Epithelial cell of prostate (primary cell): ENCODE measurements at regions not wholly inside any gene's neighbourhood (a gene's known extent, or its start where the extent isn't known, plus 50 kb on each side); places are given as distances from the start of the nearest gene placed in this dataset.

Experiments used
- DNase-seq: peaks from one replicate; pipeline ENCODE4 v3.0.0-alpha.2; 2011; ENCODE audit warnings: low read depth, low spot score
- H3K27ac ChIP-seq: fragments of 450-650 bp; 2 replicates; pipeline ENCODE4 v1.5.1; 2017; ENCODE audit warnings: mild to moderate bottlenecking

GRCh38 chr1:220368352-220369265 is 96.4 kb upstream of the RAB3GAP2 start:
- peak; percentile 26 for DNase-seq
- H3K27ac ChIP-seq: no peak overlapping the region

DNA sequence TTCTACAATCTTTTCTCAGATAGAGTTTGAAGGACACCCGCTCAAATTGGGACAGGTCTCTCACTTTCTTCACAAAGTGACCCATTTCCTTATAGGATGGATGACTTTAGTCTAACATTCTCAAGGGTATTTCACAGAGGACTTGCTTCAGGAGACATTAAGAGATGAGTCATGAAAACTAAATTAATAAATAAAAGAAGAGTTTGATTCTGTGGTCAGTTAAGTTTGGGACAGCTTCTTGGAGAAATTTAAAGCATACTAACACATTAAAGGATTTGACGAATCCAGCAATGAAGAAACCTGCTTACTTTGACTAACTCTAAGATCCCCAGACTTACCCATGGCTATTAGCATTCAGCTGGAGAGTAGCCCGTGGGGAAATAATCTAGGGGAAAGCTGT is 95.6 kb upstream of the RAB3GAP2 start:
- no peak for DNase-seq
- H3K27ac ChIP-seq: no peak overlapping the region

DNA sequence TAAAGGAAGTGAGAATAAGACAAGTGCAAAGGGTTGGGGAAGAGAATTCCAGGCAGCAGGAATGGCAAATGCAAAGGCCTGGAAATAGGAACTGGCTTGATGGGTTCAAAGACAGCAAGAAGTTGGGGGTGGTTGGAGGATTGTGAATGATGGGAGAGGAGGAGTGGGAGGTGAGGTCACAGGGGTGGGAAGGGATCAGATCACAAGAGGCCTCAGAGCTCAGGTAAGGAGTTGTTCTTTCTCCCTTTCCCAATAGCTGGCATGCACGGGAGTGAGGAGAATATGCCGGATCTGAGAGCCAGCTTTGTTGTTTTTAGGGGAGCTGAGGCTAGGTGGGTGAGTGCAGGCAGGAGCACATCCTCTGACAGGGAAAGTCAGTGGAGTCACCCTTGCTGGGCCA is 94.0 kb upstream of the RAB3GAP2 start:
- H3K27ac ChIP-seq: no peak overlapping the region
- no peak for DNase-seq

DNA sequence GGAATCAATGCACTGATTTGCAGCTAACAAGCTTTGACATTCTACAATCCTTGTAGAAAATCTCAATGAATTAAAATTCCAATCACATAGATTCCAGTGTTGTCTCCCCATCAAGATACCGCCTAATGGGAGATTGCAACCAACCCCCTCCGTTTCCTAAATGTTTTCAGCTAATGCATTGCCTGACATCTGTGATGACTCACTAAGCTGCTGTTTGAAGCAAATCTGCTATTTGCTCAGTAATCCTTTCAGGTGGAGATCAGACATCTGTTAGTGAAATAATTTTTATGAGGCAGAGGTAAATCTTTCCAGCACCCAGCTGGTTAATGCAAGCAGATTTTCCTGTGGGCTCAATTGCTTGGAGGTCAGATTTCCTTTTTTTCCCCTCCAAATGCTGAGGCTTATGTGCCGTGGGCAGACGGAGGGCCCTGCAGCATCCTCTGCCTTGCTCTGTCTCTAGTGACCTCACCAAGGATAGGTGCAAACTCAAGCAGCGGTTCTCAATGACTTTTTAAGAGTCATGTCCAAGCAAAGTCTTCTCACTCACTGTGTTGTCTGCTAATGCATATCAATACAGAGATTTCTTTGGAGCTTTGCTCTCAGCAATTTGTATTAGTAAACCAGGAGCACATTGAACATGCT is 91.1 kb upstream of the RAB3GAP2 start:
- H3K27ac ChIP-seq: no peak overlapping the region
- no peak for DNase-seq

DNA sequence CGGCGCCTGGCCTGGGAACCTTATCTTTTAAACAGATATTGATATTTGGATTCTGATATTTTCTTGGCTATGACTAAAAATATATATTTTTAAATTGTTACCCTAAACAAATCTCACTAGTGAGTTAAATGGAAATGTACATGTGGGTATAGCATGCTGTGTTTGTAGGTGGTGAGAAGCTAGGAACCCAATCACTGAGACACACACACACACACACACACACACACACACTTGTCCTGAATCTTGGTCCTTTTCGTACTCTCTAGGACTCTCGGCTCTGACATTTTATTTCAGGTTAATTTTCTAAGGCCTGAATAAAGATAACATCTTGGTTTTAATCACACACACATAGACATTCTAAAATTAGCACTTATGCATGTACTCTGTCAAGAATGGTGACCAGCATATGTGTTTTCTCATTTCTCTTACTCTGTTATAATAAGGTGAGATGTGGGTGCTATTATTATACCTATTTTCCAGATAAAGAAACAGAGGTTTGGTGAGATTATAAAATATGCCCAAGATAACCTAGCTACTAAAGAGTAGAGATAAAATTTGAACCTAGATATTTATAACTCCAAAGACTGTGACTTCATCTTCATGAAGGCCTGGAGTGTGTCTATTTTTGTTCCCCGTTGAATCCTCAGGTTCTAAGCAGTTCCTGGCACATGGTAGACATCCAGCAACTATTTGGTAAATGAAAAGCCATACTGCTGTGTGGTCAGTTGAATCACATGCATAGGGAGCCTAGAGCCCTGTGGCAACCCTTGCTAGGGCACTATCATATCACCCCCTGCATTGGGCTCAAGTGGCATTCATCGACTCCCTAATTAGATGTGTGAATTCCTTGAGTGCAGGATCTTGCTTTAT is 85.0 kb upstream of the RAB3GAP2 start:
- H3K27ac ChIP-seq: no peak overlapping the region
- no peak for DNase-seq

DNA sequence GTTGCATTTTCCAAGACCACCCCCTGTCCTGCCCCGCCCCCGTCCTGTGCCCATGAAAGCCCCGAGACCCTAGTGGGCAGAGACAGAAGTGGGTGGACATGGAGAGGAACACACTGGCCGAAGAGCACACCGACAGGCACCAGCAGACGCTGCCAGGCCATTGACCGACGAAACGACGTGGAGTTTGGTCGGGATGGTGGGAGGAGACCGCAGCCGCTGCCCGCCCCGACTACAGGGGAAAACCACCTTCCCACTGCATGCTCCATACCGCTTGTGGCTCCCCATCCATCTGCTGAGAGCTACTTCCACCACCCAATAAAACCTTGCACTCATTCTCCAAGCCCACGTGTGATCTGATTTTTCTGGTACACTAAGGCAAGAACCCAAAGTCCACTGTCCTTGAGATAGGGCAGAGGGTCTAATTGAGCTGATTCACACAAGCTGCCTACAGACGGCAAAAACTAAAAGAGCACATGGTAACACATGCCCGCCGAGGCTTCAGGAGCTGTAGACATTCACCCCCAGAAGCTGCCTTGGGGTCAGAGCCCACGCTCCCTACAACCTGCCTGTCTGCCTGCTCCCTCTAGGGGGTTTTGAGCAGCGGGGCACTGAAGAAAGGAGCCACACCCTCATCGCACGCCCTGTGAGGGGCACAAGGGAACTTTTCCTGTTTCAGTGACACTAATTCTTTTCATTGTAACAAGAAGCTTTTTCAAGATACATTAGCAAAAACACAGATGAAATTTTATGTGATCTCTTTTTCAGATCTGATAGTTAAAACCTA is 81.2 kb upstream of the RAB3GAP2 start:
- no peak overlapping the region for H3K27ac ChIP-seq
- DNase-seq: no peak

DNA sequence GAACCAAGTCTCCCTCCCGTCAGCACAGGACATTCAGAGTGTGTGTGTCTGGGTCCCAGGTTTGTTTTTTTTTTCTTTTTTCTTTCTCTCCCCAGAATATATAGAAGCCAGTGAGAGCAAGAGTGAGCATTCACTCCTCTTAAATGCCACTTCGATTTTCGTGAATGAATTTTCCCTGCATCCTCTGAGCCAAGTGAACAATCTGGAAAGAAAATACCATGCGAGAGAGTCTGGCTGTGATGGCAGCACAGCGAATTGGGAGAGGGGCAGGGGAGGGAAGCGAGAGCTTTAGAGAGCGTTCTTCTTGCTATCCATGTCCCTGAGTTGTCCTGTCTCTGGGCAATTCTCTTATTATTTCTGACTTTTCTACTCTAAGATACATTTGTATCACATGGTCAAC is 76.0 kb upstream of the RAB3GAP2 start:
- H3K27ac ChIP-seq: no peak overlapping the region
- DNase-seq: no peak

DNA sequence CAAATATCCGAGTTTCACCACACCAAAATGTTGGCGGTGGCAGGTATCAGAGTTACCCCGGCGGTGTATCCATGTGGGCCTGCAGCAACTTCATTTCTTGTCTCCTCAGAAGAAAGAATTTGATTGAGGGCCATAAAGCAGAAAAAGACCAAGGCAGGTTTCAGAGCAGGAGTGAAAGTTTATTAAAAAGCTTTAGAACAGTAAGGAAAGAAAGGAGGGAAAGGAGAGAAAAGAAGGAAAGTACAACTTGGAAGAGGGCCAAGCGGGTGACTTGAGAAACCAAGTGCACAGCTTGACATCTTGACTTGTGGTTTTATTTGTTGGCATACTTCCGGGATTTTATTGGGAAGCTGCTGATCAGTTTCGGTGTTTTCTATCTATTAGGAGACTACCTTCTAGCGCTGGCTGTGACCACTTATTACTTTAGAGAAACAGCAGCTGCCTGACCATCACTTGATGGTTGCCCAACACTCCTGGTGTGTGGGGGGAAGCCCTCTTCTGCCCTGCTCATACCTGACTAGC is 75.5 kb upstream of the RAB3GAP2 start:
- H3K27ac ChIP-seq: no peak overlapping the region
- no peak for DNase-seq

- DNase-seq: no peak
- H3K27ac ChIP-seq: no peak overlapping the region
Observed at GRCh38 chr1:220344745-220345144, 72.5 kb upstream of the RAB3GAP2 start.

- DNase-seq: no peak
- no peak overlapping the region for H3K27ac ChIP-seq
Observed at GRCh38 chr1:220342853-220343252, 70.6 kb upstream of the RAB3GAP2 start.

GRCh38 chr1:220341126-220341525 is 68.9 kb upstream of the RAB3GAP2 start:
- DNase-seq: no peak
- no peak overlapping the region for H3K27ac ChIP-seq

DNA sequence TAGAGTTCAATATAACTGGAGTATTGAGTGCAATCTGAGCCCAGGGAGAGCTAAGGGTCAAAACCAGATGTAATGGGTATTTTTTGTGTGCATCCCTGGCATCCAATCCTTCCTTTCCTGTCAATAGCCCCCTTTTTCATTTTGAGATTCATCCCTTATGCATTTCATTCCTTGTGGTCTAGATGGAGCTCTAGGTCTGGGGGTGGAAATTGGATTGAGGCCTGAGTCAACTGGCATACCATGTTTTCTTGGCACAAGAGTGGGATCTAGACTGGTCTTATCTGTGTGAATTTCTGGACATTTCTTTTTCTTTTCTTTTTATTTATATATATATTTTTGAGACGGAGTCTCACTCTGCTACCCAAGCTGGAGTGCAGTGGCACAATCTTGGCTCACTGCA is 67.3 kb upstream of the RAB3GAP2 start:
- no peak overlapping the region for H3K27ac ChIP-seq
- DNase-seq: no peak

GRCh38 chr1:220338759-220339158 is 66.5 kb upstream of the RAB3GAP2 start:
- DNase-seq: no peak
- H3K27ac ChIP-seq: no peak overlapping the region

DNA sequence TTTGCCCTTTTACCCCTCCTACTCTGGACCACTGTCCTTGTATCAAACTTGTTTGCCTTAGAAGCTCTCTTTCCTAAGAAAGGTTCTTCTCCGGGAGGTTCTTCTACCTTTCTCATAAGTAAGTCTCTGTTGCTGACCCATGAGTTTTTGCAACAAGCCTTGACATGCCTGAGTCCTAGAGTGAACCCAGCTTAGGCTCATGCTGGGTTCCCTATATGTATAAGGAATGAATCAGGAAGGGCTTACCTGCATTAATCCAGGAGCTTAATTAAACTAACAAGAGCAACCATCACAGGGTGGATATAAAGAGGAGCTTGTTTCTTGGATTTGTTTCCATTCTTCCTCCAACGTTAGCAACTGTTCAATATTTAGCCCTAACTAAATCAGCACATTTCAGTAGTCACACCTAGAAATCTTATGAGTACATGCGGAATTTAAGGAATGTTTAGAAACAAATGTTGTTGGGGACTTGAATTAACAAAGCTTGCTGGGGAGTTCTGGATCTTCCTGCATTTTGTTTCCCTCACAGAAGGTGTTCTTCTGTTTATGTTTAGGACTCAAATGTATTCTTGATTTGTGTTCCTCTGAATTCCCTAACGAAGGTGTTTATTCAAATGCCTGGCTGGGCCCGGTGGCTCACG is 64.3 kb upstream of the RAB3GAP2 start:
- DNase-seq: peak; percentile 76
- H3K27ac ChIP-seq: peak overlapping the region; percentile 70

GRCh38 chr1:220335668-220336067 is 63.4 kb upstream of the RAB3GAP2 start:
- H3K27ac ChIP-seq: peak overlapping the region; percentile 70
- peak; percentile 14 for DNase-seq

DNA sequence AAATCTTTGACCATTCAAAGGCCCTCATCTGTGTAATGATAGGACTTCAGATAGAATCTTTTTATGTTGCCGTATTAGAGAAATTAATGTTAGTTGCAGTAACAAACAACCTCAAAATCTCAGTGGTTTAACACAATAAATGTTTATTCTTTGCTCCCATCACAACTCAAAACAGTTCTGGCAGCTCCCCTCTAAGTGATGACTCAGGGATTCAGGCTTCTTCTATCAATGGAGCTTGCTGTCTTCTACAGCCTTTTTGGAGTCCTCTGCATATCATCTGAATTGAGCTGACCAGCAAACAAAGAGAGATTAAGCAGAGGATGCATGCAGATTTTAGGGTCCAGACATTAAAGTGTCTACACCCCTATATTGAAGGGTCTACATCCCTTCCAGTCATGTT is 59.1 kb upstream of the RAB3GAP2 start:
- no peak for DNase-seq

GRCh38 chr1:220330265-220330664 is 58.0 kb upstream of the RAB3GAP2 start:
- DNase-seq: no peak
- no peak overlapping the region for H3K27ac ChIP-seq

More for the DNA sequence above, 59.1 kb upstream of the RAB3GAP2 start:
- H3K27ac ChIP-seq: no peak overlapping the region

DNA sequence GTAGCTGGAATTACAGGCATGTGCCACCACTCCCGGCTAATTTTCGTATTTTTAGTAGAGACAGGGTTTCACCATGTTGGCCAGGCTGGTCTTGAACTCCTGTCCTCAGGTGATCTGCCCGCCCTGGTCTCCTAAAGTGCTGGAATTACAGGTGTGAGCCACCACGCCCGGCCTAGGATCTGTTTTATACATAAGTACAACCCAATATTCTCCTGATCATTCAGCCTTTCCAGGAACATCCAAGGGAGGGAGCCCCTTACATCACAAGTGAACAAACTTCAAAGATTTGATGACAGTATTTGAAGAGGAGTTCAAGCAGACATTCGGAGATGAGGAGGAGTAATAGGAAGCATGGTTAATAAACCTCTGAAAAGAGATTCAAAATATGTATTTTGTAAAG is 54.9 kb upstream of the RAB3GAP2 start:
- no peak overlapping the region for H3K27ac ChIP-seq
- DNase-seq: no peak

DNA sequence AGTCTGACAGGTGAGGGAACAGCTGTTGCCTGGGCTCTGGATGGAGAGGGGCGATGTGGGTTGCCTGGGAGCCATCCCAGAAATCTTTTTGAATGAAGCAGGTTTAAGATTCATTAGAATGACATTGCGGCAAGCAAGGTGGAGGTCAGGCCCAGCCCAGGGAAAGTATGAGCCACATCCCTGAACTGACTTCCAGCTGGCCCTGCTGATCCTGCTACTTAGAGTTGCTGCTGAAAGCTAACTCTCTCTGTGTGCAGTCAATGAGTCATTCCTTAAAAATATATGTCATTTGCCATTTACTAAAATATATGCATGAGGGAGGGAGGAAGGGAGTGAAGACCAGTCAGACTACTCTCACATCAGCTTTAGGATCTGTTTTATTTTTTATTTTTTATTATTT is 54.3 kb upstream of the RAB3GAP2 start:
- DNase-seq: peak; percentile 16
- no peak overlapping the region for H3K27ac ChIP-seq
